HG03460 (cell line): ENCODE measurements at regions not wholly inside any gene's neighbourhood (a gene's known extent, or its start where the extent isn't known, plus 50 kb on each side); places are given as distances from the start of the nearest gene placed in this dataset.

Experiments used
- ATAC-seq: cut with Tn5 transposase; IDR thresholded peaks from one replicate; pipeline ENCODE4 v1.9.1; 2021; ENCODE audit not compliant: unreplicated experiment

DNA sequence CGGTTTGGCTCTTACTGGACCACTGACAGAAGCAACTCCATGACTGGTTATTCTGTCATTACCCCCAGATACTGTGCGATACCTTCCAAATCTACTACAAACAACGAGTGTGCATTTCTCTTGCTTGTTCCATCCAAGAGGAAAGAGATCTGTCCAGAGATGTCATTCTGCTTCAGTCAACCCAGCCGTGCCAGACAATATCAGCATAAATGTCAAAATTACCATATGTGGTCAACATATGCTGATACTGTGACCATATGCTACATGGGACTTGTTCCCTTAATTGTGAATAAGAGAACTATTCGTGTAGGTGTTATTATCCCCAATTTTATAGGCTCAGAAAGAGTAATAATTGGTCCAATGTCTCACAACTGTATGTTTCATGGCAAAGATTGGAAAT is 143.2 kb upstream of the PRSS1 start:
- ATAC-seq: no peak

DNA sequence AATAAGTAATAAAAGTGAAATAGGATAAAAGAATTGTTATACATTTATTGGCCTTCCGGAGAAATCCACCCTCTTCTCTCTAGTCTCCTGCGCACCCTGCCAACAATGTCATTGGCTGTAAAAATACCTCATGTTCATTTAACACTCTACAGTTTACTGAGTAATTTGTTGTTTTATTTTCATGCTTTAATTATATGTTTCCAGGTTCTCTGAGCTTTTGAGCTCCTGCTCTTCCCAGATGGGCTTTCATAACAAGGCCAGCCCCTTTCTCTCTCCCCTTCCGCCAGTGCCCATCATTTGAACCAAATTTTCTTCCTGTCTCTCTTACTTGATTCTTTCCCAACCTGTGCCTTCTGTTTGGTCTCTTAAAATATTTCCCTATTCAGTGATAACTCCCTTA is 144.6 kb upstream of the PRSS1 start:
- ATAC-seq: no peak

DNA sequence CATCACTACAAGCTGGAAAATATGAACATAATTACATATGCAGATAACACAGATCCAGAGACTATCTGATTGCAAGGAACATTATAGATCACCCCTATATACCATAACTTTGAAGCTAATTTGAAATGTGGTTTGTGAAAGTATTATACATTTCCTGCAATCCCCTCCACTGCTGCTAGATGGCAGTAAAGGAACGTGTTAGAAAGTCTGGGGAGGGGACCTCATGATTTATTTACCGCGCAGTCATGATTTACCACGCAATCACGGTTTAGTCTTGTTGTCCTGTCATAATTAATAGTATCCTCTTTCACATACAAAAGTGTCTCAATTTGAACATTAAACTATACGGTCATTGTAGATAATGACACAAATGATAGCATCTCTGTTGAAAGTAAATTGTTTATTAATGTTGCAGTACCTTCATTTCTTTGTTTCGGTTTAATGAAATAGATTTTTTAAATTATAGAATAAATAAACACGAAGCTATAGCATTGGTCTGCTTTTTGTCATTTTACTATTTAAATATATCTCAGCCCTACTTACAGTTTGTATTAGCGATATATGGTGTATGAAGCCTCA is 145.3 kb upstream of the PRSS1 start:
- ATAC-seq: no peak

DNA sequence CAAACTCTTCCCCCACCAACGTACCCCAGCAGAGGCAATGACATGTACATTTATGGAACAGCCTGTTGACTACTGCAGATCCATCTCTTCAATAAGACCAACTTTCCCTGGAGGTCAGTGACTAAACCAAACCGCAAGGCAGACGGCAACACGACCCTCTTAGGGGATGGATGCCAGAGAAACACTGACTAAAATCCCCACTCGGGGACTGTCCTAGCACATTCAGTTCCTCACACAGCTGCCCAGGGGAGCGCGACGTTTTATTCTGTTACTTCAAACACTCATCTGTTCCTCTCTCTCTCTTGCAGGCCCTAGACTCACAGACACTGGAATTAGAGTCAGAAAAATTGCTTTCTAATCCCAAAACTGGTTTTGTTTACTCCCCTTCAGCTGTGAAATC is 146.5 kb upstream of the PRSS1 start:
- no peak for ATAC-seq

DNA sequence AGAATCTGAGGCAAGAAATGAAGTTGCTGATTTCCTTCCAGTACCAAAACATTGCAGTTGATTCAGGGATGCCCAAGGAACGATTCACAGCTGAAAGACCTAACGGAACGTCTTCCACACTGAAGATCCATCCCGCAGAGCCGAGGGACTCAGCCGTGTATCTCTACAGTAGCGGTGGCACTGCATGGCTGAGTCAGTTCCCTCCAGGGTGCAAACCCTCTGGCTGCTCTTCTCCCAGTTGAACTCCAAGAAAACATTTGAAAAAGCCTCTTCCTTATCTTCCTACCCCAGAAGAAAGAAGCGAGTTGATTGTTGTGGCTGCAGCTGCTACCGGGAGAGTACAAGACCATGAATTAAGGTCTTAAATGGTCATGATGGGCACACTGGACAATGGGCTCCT is 147.1 kb upstream of the PRSS1 start:
- ATAC-seq: no peak

DNA sequence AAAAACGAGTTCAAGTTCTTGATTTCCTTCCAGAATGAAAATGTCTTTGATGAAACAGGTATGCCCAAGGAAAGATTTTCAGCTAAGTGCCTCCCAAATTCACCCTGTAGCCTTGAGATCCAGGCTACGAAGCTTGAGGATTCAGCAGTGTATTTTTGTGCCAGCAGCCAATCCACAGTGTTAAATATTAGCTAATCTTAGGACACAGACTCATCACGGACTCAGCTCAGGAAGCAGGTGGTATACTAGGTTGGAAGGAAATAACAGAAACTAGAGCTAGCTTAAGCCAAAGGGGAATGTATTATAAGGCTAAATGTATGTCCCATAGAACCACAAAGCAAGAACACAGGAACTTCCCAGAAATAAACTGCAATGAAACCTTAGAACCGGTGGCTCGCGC is 151.0 kb upstream of the PRSS1 start:
- ATAC-seq: no peak

DNA sequence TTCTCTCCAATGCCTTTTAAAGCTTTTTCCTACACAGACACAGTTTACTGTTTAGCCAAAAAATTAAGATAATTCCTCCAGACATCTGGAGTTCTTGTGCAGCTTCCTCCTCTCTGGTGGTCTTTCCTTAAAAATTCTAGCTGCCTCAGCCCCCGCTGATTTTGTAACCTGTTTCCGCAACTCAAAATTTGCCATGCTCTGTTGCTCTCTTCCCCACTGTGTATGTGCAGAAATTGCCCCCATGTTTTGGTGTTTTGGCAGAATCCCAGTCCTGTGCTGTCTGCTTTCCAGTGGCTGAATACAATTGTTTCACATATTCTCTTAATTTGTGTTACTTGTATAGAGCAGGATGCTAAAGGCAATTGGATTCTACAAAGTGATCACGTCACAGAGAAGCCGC is 151.7 kb upstream of the PRSS1 start:
- no peak for ATAC-seq

DNA sequence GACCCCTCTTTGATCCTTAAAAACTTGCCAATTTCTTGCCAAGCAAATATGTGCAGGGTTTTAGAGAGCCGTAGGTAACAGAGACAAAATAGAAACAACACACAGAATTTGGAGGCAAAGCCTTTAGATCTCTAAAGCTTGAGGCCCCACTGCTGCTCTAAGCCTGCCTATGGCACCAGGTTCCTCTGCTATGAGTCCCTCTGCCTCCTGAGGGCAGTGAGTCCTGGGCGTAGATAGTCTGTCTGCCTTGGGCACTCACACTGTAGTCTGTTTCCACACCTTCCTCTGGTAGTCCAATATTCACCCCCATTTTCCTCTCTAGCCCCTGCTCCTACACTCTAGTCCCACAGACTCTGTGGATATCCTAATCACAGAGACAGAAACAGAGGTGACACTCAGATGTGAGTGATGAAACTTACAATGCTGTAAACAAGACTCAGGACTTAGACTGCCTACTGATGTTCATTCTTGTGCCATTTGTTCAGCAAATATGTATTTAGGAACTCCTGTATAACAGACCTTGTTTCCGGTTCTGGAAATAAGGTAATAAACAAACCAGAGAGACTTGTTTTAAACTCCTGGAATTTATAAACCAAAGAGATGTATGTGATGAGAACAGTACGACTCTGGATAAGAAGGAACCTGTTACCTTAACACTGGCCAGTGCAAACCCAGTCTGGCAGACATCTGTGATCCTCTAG is 153.3 kb upstream of the PRSS1 start:
- no peak for ATAC-seq

DNA sequence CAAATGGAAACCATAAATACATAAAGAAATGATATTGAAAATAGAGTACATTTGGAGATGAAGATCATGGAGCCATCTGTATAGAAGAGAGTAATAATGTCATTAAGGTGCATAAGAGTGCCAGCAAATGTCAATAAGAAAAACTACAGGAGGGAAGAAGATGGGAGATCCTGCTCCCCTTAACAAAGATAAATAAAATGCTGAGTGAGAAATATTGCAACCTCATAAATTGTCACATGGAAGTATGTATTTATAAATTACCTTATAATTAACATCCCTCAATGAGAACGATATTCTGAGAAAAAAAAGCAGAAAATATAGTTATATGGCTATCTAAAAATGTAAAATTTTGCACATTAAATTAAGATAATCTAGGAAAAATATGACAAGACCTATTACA is 155.2 kb upstream of the PRSS1 start:
- no peak for ATAC-seq

DNA sequence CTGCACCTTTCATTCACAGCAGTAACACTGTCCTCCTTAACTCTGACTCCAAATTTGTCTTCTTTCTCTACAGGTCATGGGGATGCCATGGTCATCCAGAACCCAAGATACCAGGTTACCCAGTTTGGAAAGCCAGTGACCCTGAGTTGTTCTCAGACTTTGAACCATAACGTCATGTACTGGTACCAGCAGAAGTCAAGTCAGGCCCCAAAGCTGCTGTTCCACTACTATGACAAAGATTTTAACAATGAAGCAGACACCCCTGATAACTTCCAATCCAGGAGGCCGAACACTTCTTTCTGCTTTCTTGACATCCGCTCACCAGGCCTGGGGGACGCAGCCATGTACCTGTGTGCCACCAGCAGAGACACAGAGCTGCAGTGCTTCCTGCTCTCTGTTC is 156.2 kb upstream of the PRSS1 start:
- no peak for ATAC-seq

DNA sequence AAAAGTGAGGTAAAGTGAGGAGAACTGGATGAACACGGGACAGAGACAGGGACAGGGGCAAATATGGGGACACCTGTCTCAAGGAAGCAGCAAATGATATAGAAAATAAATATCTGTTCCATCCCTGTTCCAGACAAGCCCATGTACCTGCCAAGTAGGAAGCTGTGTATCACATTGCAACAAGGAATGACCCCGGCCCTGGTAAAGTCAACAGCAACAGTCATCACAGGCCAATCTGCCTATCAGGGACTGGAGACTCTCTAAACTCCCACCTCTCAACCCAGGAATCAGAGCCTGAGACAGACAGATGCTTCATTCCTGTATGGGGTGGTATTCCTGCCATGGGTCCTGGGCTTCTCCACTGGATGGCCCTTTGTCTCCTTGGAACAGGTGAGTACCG is 156.6 kb upstream of the PRSS1 start:
- no peak for ATAC-seq

DNA sequence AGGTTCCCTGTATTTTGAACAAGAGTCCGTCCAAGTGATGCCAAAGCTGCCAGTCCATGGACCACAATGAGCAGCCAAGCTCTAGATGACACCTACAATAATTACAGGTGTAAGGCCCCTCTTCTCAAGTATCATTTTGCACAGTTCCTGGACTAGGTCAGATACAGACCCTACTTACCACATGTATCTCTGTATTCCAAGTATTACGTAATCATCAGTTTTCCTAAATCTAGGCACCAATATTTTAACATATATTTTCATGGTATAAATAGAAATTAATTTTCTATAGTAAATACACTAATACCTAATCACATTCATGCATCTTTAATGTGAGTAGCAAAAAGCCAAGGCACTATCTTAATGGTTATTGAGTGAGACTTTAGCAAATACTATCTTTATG is 157.0 kb upstream of the PRSS1 start:
- ATAC-seq: no peak

DNA sequence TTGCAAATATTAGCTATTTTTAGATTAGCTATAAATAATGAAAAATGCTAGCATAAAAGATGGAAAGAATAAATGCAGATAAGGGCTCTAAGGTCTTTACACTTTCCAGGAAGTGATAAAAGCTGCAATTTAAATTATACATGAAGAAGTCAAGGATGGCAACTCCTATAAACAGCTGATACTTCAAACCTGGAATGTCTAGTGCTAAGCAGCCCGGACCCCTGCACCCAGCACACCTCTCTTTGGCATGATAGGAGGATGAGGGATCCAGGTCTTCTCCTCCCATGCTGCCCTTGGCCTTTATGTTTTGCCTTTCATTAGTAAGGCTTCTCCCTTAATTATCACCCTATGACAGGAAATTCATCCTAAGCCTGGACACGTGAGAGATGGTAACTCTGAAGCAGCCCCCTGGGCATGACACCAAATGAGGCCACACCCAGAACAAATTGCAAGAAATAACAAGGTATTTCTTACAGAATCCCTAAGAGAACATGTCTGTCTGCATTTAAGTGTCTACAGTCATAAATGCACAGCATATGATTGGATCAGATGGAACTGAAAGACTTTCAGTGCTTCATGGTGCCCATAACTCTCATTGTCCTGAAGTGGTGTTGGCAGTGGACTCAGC is 158.3 kb upstream of the PRSS1 start:
- no peak for ATAC-seq

DNA sequence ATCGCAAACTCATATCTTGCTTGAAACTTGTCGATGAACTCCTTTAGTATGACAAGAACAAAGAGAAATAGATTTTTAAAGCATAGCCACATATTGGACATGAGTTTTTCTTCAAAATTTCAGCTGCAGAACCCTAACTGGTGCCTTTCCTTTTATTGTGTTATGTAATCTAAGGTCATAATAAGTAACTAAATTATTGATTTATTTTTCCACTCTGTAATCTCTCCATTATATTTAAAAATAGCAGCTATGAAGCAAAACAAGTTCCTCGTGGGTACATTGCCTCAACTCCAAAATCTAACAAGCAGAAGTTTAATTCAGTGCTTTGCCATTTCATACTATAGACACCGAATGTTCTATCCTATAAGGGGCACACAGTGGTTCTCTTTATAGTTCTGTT is 159.2 kb upstream of the PRSS1 start:
- no peak for ATAC-seq

DNA sequence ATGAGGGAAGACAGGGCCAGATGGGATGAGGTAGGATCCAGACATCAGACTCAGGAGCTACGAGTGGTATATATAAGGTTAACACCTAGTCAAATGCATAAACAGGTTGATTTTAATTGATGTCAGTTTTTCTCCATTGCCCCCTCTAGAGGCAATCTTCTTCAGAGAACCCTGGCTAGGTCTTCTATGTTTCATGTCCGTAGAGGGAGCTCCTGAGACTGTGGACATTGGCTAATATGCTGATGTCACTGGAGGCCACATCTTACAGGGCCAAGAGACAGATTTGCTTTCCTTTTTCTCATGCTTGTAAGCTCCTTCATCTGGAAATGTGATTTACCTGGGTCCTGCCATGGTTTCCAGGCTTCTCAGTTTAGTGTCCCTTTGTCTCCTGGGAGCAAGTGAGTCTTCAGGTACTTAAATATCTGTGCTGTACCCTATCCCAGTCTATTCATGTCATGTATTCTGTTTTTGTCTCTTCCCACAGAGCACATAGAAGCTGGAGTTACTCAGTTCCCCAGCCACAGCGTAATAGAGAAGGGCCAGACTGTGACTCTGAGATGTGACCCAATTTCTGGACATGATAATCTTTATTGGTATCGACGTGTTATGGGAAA is 161.6 kb upstream of the PRSS1 start:
- peak; percentile 74 for ATAC-seq

DNA sequence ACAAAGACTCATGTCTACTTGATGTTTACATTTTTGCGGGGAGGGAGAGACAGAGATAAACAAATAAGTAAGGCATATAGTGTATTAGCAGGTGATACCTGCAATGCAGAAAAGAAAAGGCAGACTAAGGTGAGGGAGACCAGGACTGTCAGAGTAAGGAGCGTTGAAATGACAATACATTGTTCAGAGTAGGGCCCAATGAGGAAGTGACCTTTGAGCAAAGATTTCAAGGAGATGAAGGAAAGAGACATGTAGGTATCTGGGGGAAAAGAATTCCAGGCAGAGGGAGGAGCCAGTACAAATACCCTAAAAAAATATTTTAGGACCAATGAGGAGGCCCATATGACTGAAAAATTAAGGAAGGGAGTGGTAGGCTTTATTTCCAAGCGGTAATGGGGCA is 162.7 kb upstream of the PRSS1 start:
- no peak for ATAC-seq

DNA sequence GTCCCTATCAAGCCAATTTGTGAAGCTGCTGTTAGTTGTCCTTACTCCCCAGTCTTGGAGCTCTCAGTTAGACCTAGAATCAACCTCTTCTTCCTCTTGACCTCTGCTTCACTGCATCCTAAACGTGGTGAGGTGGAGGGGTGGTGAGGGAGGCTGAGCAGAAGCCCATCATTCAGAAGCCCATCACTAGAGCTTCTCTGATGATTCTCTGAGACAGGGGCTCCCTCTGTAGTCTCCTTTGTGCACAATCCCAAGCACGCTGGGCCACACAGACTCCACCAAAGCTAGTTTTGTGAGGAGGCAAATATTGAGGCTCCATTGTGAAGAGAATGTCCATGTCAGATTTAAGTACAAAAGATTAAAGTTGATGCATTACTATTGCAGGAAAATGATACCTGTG is 163.8 kb upstream of the PRSS1 start:
- no peak for ATAC-seq

DNA sequence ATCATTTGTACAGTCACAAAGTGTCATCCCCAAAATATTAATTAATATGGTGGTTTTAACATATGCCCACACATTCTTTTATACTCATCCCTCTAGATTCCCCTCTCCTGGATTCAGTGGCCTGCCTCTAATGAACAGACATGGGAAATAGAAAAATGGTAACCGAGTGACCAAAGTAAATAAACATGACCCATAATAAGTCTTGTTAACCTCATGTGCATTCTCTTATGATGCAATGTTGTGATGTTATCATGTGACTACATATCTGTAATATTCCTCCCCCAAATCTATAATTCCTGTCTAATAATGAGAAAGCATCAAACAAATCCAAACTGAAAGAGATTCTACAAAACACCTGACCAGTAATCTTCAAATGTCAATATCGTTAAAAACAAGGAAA is 164.5 kb upstream of the PRSS1 start:
- ATAC-seq: no peak

DNA sequence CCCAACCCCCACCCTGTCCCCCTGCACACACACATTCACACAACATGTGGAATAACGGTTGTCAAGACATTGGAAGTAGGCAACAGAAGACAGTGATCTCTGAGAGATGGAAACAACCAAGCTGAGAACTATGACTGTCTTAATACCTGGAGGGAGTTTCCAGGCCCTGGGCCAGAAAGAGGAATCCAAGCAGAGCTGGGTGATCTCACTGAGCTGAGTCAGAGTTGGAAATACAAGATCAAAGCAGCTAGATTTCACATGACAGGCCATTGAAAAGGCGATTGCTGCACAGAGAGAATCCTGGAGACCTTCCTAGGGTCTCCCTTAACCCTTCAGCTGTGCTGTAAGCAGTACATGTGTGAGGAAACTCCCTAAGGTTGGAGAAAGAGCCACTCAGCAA is 165.8 kb upstream of the PRSS1 start:
- ATAC-seq: peak; percentile 48

DNA sequence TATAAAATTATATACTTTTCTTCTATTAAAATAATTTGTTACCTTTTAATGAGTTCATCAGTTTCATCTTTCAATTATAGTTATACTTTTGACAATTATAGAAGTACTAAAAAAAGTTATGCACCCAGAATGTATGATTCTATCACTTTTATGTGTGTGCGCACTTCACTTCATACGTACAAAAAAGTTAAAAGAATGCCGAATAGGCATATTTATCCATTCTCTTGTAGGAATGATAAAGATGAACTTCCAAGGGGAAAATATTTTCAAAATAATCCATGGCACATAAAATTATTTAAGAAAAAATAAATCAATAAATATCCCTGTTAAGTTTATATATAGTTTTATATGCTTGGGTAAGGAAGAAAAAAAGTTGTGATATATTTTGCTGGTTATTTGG is 166.9 kb upstream of the PRSS1 start:
- no peak for ATAC-seq

DNA sequence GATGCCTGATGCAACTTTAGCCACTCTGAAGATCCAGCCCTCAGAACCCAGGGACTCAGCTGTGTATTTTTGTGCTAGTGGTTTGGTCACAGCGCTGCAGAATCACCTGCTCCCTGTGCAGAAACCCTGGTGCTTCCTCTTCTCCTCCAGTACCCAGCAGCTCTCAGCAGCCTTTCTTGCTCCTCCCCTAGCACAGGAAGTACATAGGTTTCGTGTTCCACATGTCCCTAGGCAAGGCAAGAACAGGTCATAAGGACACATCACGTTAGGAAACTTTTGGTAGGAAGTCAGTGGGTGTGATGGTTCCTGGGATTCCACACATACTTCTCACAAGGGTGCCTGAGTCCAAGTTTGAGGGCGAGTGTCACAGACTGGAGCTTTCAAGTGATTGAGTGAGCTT is 167.9 kb upstream of the PRSS1 start:
- peak; percentile 79 for ATAC-seq

DNA sequence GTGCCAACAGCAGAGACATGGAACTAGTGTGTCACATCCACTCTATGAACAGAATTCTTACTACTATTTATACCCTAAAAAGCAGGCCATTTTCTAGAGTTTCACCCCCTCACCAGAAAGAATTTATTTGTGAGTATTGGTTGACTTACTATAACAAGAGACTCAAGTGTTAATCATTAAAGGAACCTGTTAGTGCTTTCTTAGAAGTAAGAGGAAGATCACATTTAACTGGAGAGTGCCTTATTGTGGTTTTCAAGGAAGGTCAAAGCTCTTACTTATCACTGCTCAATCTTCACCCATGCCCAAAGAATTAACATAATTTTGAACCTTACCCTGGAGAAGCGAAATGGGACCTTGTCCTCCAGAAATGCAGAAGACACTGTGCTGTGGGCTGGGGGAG is 169.3 kb upstream of the PRSS1 start:
- peak; percentile 32 for ATAC-seq
